Gastroesophageal sphincter (tissue), 4 donors: ENCODE measurements at regions not wholly inside any gene's neighbourhood (a gene's known extent, or its start where the extent isn't known, plus 50 kb on each side); places are given as distances from the start of the nearest gene placed in this dataset.

ENCODE experiments used
- ATAC-seq: fragments of 150-250 bp; one replicate; pipeline ENCODE4 v1.9.1; 2016; ENCODE audit warnings: mild to moderate bottlenecking, moderate library complexity
- H3K27ac ChIP-seq, 4 donors: fragments of 200-600 bp; sonication (generic) in 3 of 4; 1 replicate in 3 of 4; 2 replicates in 1 of 4; pipeline ENCODE4 v1.5.1; 2016 to 2019
- H3K27me3 ChIP-seq: fragments of 200-600 bp; sonication (generic); one replicate; pipeline ENCODE4 v1.5.1; 2019
- H3K36me3 ChIP-seq, 2 donors: fragments of 200-600 bp; sonication (generic); one replicate each; pipeline ENCODE4 v1.5.1; 2019; ENCODE audit warnings: control low read depth in 1 of 2
- H3K4me1 ChIP-seq, 3 donors: fragments of 200-600 bp; sonication (generic); 1 replicate in 2 of 3; 2 replicates in 1 of 3; pipeline ENCODE4 v1.5.1; 2016 to 2019; ENCODE audit warnings: control low read depth in 2 of 3
- H3K4me3 ChIP-seq, 2 donors: fragments of 200-600 bp; sonication (generic); one replicate each; pipeline ENCODE4 v1.5.1; 2019; ENCODE audit warnings: mild to moderate bottlenecking in 1 of 2, moderate library complexity in 1 of 2
- H3K9me3 ChIP-seq, 3 donors: fragments of 200-600 bp; sonication (generic); one replicate each; pipeline ENCODE4 v1.5.1; 2017 to 2019; ENCODE audit warnings: control low read depth in 2 of 3
- CTCF ChIP-seq, 4 experiments: fragments of 200-600 bp in 2 of 4; fragments of 450-650 bp in 2 of 4; sonication (generic) in 1 of 4; IDR thresholded peaks; one replicate each; pipeline ENCODE4 v1.5.1; 2017 to 2019; ENCODE audit warnings: antibody characterized with exemption in 4 of 4, mild to moderate bottlenecking in 2 of 4, moderate library complexity in 2 of 4
- EP300 ChIP-seq: sonication (generic); formaldehyde crosslinking; IDR thresholded peaks from one replicate; pipeline ENCODE4 v1.6.1; 2017; ENCODE audit warnings: antibody characterized with exemption, mild to moderate bottlenecking
- POLR2A ChIP-seq, 2 donors: fragments of 450-650 bp; IDR thresholded peaks; one replicate each; pipeline ENCODE4 v1.6.1; 2017; ENCODE audit warnings: antibody characterized with exemption in 2 of 2, mild to moderate bottlenecking in 2 of 2, moderate library complexity in 1 of 2
- POLR2AphosphoS5 ChIP-seq: sonication (generic); formaldehyde crosslinking; IDR thresholded peaks from one replicate; pipeline ENCODE4 v1.6.1; 2017; ENCODE audit warnings: antibody characterized with exemption
- WGBS, 2 donors: methylation state at CpG; one replicate each; pipeline ENCODE4 v1.1.5; 2018; ENCODE audit warnings: low coverage in 1 of 2; 5-methylcytosine and 5-hydroxymethylcytosine counted together

GRCh38 chr4:31041385-31041784 is 321.2 kb downstream of the PCDH7 start:
- H3K27me3 ChIP-seq: no peaks in the 10 kb centered on the region
- WGBS, 2 donors: 80 to 92% methylated on average over 3 of the region's 3 CpGs
- H3K9me3 ChIP-seq: no peaks in the 10 kb centered on the region
- no peak for TF ChIP-seq CTCF (IDR thresholded peaks at IDR 0.05)
- TF ChIP-seq POLR2AphosphoS5: no peak
- no peak for TF ChIP-seq EP300
- no peak for TF ChIP-seq POLR2A (IDR thresholded peaks at IDR 0.05)
- H3K27ac ChIP-seq: no peak overlapping the region
- no peak overlapping the region for H3K4me3 ChIP-seq
- no peak for ATAC-seq
- H3K4me1 ChIP-seq: no peaks in the 10 kb centered on the region
- H3K36me3 ChIP-seq: no peaks in the 10 kb centered on the region

- Histone ChIP-seq H3K36me3 (no peaks in the 10 kb centered on the region), H3K4me3 (no peak overlapping the region), H3K27me3 (no peaks in the 10 kb centered on the region), H3K27ac (no peak overlapping the region), H3K4me1 (no peaks in the 10 kb centered on the region), H3K9me3 (no peaks in the 10 kb centered on the region)
- 90% methylated on average over 2 of the region's 2 CpGs; no CpG with 5 or more reads in 1 of the 2 donors for WGBS, 2 donors
- ATAC-seq: no peak
- no peak for TF ChIP-seq CTCF (IDR thresholded peaks at IDR 0.05)
- no peak for TF ChIP-seq EP300
- TF ChIP-seq POLR2AphosphoS5: no peak
- TF ChIP-seq POLR2A (IDR thresholded peaks at IDR 0.05): no peak
These were observed 321.7 kb downstream of the PCDH7 start for GRCh38 chr4:31041853-31042252.

- 55 to 63% methylated on average over 1 of the region's 1 CpG for WGBS, 2 donors
- H3K4me3 ChIP-seq: no peak overlapping the region
- TF ChIP-seq POLR2AphosphoS5: no peak
- no peak for TF ChIP-seq CTCF (IDR thresholded peaks at IDR 0.05)
- TF ChIP-seq POLR2A (IDR thresholded peaks at IDR 0.05): no peak
- no peak for TF ChIP-seq EP300
- no peaks in the 10 kb centered on the region for H3K9me3 ChIP-seq
- H3K27ac ChIP-seq: no peak overlapping the region
- H3K36me3 ChIP-seq: no peaks in the 10 kb centered on the region
- ATAC-seq: no peak
- no peaks in the 10 kb centered on the region for H3K27me3 ChIP-seq
- peaks cover 0 to 6% (median 0%) of the 10 kb centered on the region in 3 donors for H3K4me1 ChIP-seq
These were observed 323.4 kb downstream of the PCDH7 start for GRCh38 chr4:31043382-31044062.

GRCh38 chr4:31045151-31045550 is 325.0 kb downstream of the PCDH7 start:
- Histone ChIP-seq H3K27ac (no peak overlapping the region), H3K4me3 (no peak overlapping the region), H3K36me3 (no peaks in the 10 kb centered on the region), H3K27me3 (no peaks in the 10 kb centered on the region), H3K4me1 (peaks cover 0 to 7% (median 0%) of the 10 kb centered on the region in 3 donors), H3K9me3 (no peaks in the 10 kb centered on the region)
- no peak for TF ChIP-seq POLR2AphosphoS5
- TF ChIP-seq POLR2A (IDR thresholded peaks at IDR 0.05): no peak
- no peak for TF ChIP-seq CTCF (IDR thresholded peaks at IDR 0.05)
- TF ChIP-seq EP300: no peak
- WGBS, 2 donors: 54 to 66% methylated on average over 4 of the region's 4 CpGs
- ATAC-seq: no peak

GRCh38 chr4:31045724-31046318 is 325.7 kb downstream of the PCDH7 start:
- H3K4me3 ChIP-seq: no peak overlapping the region
- no peaks in the 10 kb centered on the region for H3K9me3 ChIP-seq
- ATAC-seq: no peak
- no peaks in the 10 kb centered on the region for H3K36me3 ChIP-seq
- TF ChIP-seq CTCF (IDR thresholded peaks at IDR 0.05) (peak in 3 of 4 experiments; percentile 15 to 36 (median 27)), POLR2A (IDR thresholded peaks at IDR 0.05) (no peak)
- no peaks in the 10 kb centered on the region for H3K27me3 ChIP-seq
- peaks cover 0 to 8% (median 0%) of the 10 kb centered on the region in 3 donors for H3K4me1 ChIP-seq
- WGBS, 2 donors: 44 to 73% methylated on average over 2 of the region's 2 CpGs
- H3K27ac ChIP-seq: no peak overlapping the region
